MM.1S (cell line): ENCODE measurements at regions not wholly inside any gene's neighbourhood (a gene's known extent, or its start where the extent isn't known, plus 50 kb on each side); places are given as distances from the start of the nearest gene placed in this dataset.

Experiments
- CTCF ChIP-seq: fragments of 300-600 bp; sonication (generic); IDR thresholded peaks from 2 replicates; pipeline ENCODE4 v1.5.1; 2016; ENCODE audit warnings: antibody characterized with exemption, low read length, mixed read lengths
- EZH2 ChIP-seq: fragments of 300-600 bp; sonication (generic); optimal IDR thresholded peaks from 2 replicates; pipeline ENCODE3; 2017; ENCODE audit warnings: low read depth, mild to moderate bottlenecking, antibody characterized with exemption, low read length, mixed read lengths

GRCh38 chr7:91550931-91551330 is 286.7 kb downstream of the FZD1 start:
- no peak for TF ChIP-seq CTCF
- TF ChIP-seq EZH2 = no peak
